Panc1 (cell line): ENCODE measurements at regions not wholly inside any gene's neighbourhood (a gene's known extent, or its start where the extent isn't known, plus 50 kb on each side); places are given as distances from the start of the nearest gene placed in this dataset.

Experiments used
- CTCF ChIP-seq: fragments of 450-650 bp; IDR thresholded peaks from 2 replicates; pipeline ENCODE4 v1.5.1; 2017; ENCODE audit warnings: mild to moderate bottlenecking
- REST ChIP-seq, 2 experiments: IDR thresholded peaks; 2 replicates each; pipeline ENCODE4 v1.6.1; 2011 to 2012; ENCODE audit warnings: low read depth in 2 of 2, control low read depth in 1 of 2, low read length in 1 of 2, mild to moderate bottlenecking in 1 of 2, moderate library complexity in 1 of 2; ENCODE audit not compliant: insufficient read depth in 1 of 2
- TCF7L2 ChIP-seq: IDR thresholded peaks from 2 replicates; pipeline ENCODE4 v1.6.1; 2011; ENCODE audit warnings: mild to moderate bottlenecking, low read depth, low read length, inconsistent platforms

- TF ChIP-seq CTCF (no peak), TCF7L2 (no peak), REST (IDR thresholded peaks at IDR 0.05; ENCODE audit: insufficient read depth in 1 of 2, low read depth in 2 of 2, low read length in 1 of 2) (no peak)
Observed at GRCh38 chr4:24251589-24251988, 332.8 kb downstream of the DHX15 start.
